HG03575 (cell line): ENCODE measurements at regions not wholly inside any gene's neighbourhood (a gene's known extent, or its start where the extent isn't known, plus 50 kb on each side); places are given as distances from the start of the nearest gene placed in this dataset.

Experiments used
- ATAC-seq: cut with Tn5 transposase; IDR thresholded peaks from one replicate; pipeline ENCODE4 v1.9.1; 2021; ENCODE audit not compliant: unreplicated experiment, insufficient number of reproducible peaks, low FRiP score; ENCODE audit errors: extremely low read depth

DNA sequence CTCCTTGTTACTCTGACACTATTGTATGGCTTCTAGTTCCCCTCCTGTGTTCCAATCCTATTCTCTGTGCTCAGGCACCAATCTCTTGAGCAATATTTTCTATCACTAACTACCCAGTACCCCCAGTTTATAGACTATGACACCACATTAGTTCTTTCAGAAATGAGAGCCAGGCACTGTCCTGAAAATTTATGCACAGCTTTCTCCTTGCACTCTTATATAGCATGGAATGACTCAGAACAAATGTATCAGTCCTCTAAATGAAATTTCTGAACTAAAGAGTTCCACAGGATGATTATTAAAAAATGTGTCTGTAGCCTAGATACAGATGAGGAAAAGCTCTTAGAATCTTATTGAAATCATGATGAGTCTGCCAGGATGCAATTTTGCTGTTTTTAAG is 489.9 kb downstream of the XPNPEP1 start:
- ATAC-seq: no peak

DNA sequence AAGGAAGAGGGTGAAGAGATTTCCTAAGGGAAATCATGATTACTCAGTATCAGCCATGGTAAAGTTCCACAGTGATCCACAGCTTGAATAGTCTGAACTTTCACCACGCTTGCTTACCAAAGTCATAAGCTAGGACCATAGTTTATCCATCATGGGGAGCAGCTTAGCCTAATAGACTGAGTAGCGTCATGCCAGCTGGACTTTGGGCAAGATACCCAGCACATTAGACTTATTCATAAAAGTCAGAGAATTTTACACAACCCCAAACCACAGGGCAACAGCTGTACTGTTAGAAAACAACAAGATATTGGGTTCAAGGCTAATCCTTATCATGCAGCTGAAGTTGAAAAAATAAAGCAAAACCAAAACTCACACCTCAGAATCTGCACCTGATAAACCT is 491.0 kb downstream of the XPNPEP1 start:
- no peak for ATAC-seq

DNA sequence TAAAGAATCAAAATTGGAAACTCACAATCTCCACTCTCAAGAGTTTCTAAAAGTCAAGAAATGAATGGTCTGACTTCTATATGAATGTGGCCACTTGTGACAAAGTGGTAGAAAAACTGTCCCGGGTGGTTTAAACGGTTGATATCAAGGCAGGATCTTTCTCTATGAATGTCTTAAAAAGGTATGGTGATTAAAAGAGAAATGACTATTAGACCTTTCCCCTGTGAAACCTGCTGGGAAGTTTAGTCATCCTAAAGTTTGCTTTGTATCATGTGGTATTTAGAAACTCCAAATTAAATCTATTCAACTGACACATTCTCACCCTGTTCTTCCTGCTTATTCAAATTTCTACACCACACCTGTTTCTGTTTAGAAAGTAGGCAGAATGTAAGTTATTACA is 492.5 kb downstream of the XPNPEP1 start:
- ATAC-seq: no peak

DNA sequence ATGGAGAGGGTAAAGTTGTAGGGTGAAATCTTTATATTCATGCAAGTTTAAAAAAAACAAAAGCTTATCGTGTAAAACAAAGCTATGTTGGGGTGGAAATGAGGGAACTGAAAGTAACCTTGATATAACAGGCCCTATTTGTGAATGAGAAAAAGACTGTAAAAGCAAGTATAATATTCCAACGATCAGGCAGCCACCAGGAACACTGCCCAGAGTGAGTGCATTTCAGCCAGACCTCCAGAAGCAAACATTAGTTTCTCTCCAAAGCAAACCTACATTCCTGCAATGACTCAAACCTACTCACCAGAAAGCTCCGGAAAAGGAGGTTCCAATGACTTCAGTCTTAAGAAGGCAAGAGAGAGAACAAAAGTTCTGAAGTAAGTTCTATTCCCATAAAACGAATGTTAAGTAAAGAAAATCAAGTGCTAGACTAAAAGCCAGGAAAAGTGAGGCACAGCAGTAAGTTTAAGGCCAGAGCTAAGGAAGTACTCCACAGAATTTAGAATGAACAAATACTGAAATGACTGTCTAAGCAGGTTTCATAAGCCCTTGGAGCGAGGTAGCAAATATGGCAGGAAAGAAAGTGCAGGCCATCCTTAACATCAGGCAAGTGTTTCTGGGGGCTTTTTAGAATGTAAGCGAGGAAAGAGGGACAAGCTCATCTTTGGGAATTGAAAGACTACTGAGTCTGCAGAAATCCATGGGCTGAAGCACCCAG is 493.1 kb downstream of the XPNPEP1 start:
- no peak for ATAC-seq

DNA sequence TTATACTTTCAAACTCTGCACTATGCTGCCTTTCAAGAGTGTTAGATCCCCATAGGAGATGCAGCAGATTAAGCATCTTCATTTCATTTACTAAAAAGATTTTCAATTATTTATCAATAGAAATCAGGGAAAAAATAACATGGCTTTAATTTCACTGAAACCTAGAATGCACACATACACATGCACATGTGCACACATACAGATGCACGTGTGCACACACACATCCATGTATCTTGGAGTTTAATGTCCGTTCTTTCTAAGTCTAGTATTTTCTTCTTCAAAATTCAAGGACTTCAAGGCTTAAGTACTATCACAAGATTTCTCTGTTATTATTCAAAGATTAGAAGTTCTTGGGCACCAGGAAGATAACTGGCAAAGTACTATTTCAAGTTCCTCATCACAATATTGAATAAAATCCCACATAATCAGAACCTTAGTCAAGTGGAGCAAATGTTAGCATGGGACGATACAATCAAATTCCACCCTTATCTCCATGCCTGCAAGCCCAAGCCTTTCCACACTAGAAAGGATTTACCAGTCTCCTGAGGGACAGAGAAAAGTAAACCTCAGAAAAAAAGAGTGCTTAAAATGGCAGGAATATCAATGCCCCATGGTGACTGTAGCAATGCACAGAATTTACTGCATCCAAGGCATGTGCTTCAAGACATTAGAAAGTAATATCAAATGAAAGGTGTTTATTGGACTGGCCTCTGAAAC is 494.4 kb downstream of the XPNPEP1 start:
- no peak for ATAC-seq

DNA sequence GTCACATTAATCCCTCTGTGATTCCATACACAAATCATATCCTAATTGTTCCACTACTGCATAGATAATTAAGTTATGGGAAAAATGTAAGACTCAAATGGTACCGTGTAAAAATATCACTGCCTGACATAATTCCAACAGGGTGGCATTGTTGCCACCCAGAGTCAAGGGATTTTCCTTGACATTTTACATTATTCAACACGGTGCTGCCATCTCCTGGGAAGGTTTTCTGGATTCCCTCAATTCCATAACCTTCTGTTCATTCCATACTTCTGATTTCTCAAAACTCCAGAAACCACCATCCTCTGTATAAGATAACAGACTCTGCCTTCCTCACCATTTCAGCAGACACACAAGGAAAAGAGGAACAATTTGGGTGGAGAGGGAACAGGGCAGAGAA is 495.9 kb downstream of the XPNPEP1 start:
- ATAC-seq: no peak

DNA sequence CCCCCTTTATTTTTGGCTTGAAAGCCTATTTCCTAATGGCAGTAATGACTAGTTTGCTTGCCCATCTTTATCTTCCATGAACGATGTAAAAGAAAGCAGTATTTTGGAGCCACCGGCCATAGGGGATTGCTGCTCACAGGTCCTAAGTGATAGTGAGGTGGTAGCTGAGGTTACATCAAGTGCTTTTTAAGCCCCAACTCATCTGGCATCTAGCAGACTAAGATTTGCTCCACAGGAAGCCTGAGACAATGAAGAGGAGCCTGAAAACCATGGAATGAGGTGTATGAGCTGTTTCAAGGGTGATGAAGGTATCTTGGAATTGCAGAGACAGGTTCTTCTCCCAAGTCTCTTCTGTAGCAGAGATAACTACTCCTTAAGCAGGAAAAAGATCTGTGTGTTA is 496.3 kb downstream of the XPNPEP1 start:
- no peak for ATAC-seq

DNA sequence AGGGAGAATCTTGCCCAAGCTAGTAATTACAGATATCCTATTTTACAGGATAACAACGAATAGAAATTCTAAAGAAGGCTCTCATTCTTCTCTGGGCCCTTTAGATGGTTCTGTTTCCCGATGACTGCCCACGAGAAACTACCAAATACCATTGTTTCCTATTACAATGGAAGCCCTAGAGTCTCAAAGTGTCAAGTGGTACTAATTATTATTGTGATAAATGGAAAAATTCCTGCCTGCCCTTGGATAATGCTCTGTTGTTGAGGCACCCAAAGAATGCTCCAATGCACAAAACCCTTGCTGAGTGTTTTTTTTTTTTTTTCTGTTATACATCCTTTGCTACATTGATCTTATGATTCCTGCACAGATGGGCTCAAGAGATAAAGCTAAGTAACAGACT is 504.5 kb downstream of the XPNPEP1 start:
- no peak for ATAC-seq

DNA sequence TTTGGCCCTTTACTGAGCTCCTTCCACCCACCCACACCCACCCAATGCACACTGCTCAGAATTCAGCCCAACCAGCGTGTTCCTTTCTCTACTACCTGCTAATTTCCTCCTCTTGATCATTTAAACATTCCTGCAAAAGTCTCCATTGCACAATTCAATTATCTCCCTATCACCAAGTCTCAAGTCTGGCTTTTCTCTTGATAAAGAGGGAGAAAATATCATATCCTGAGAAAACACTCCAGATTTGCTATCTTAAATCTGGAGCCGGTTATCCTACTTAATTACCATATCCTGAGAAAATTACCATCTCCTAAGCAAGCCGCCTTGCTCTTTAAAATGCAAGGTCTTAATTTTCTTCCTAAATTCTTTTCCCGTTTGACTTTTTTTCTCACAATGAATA is 505.5 kb downstream of the XPNPEP1 start:
- no peak for ATAC-seq

DNA sequence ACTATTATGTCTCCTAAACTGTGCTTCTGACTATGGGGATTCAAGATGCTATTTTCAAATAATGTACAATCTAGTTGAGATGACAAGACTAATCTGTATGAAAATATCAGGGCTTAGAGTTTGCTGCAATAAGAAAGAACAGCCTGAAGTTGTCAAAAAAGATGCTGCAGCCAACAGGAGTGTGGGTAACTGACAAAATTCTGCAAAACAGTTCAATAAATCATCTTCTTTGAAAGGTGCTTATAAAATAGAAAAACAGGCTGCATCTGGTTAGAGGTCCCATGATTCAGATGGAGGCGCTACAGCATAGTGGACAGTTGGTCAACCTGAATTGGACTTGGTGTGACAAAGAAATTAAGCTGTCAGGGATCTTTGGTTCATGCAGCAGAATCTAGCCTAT is 511.0 kb downstream of the XPNPEP1 start:
- no peak for ATAC-seq

DNA sequence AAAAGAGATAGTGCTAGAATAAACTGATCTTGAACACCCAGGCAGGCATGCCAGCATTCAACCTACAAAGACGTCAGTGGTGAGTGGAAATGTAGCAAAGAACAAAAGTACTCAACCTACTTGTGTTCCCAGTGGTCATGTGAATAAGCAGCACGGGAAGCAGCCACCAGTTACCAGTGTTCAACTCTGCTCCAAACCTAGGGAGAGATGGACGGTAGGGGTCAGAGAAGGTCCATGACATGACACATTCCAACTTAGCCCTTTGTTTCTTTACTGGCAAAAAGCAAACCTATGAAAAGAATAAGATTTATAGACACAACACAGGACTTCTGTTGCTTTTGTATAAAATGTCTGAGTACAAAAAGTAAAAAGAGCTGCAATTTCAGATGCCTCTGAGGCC is 511.4 kb downstream of the XPNPEP1 start:
- no peak for ATAC-seq

DNA sequence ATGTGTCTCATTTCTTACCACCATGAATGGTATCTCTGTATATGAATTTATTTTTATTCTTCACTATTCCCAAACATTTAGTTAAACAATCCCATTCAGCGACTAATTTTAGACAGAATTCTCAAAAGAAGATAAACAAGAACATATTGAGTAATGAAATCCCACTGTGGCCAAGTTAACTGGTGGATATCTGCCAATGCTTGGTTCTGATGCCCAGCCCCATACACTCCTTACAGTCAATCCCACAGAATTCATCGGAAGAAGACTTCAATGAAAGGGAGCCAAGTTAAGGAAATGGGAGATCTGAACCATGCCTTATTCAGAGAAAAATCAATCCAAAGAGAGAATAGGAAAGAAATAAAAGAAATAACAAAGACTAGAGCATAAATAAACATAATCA is 518.0 kb downstream of the XPNPEP1 start:
- ATAC-seq: no peak

DNA sequence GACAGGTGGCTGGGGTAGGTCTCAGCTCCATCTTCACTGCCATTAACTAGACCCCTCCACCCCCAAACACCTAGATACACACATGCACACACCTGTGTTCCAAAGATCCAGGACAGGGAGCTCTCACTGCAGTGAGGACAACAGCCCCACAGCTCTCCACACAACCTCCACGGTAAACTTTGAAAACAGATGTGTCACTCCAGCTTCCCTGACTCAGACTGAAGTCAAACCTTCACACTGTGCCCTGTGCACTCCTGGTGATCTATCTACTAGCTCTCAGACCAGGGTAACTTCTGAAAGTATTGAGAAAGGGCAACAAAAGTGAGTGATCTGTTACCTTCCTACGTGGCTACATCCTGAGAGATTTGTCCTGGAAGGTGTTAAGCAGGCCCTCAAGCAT is 519.8 kb downstream of the XPNPEP1 start:
- no peak for ATAC-seq

DNA sequence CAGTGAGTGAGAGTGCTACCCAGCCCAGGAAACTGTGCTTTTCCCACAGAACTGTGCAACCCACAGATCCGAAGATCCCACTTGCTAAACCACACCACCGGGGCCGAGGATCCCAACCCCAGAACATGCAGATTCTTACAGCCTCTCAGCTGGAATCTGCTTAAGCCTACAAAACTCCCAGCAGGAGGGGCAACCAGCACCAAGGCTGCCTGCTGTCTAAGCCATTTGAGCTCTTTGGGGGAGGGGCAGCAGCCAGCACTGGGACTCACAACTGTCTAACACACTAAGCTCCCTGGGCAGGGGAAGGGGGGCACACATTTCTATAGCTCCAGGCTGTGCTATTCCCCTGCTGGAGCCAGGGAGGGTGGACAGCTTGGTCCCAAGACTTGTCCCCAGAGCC is 529.9 kb downstream of the XPNPEP1 start:
- no peak for ATAC-seq

DNA sequence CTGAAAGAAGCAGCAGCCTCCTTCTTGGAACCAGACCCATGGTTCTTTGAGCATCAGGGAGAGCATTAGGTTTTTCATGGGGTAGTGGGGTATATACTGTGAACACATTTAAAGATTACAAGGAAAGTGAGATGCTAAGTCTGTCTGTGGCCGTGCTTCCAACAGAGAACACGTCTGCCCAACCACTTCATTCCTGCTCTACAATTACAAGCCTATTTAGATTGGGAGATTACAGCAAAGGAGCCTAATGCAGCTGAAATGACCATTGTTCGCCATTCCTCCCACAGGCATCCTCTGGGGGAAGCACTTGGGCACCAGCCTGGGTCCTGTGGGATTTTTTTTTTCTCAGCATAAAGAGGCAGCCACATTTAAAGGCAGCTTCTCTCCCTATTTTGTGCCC is 536.4 kb downstream of the XPNPEP1 start:
- no peak for ATAC-seq

DNA sequence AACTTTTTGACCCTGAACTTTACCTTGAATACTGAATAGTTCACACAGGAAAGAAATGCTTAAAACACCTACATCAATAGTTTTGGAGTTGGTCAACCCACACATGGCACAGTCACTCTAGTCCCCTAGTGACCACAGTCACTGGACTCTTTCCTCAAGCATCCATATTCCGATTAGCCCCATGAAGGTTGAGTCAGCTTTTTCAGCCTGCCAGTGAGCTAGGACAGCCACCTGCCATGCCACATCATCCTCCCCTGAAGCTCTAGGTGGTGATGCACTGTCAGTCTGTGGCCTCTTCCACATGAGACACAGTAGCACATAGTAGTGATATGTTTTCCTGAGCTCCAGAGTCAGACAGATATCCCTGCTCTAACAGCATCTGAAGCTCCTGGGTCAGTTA is 537.2 kb downstream of the XPNPEP1 start:
- ATAC-seq: no peak

DNA sequence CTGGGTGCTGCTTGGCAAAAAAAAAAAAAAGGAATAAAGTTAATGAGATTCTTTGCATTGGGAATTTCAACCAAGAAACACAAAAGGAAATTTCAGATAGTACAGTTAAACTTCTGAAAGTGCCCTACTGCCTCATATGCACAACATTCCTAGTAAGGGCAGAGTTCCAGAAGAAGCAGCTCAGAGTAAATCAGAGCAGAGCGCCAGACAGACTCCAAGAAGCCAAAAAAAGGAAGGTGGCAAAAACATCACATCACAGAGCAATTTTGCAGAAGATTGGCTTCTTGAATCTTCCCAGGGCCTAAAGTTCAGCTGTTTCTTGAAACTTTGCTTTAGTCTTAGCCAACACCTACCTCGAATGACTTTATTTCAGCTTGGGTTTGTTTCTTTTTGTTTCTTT is 544.1 kb downstream of the XPNPEP1 start:
- ATAC-seq: no peak

DNA sequence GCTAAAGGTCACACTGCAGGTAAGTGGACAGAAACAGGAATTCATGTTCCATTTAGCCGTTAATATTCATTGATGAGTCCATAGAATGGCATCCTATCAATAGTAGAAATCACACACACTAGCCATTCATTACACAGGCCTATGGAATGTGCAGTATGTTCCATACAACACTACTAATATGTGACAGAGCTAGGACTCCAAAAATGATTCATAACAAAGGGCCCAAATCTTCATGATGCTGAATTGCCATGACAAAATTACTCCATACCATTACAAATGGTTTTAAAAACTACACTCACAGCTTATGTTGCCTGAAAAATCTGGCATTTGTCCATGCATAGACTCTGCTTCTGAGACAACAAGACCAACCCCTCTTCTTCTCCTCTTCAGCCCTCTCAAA is 549.1 kb downstream of the XPNPEP1 start:
- ATAC-seq: no peak

DNA sequence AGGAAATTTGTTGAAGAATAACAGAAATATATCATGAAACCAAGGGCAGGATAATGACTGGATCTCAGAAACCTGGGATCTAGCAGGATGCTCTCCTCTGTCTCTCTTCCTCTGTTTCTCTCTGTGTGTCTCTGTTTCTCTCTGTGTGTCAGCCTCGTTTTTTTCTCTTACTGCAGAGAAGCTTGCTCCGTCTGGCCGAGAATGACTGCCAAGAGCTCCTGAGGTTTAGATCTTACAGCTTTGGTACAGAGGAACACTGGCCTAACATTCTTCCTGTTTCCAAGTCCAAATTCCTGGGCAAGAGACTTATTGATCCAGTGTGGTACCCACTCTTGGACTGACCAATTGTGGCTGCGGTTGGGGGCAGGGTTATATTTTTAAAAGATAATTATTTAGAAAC is 564.0 kb downstream of the XPNPEP1 start:
- ATAC-seq: no peak

DNA sequence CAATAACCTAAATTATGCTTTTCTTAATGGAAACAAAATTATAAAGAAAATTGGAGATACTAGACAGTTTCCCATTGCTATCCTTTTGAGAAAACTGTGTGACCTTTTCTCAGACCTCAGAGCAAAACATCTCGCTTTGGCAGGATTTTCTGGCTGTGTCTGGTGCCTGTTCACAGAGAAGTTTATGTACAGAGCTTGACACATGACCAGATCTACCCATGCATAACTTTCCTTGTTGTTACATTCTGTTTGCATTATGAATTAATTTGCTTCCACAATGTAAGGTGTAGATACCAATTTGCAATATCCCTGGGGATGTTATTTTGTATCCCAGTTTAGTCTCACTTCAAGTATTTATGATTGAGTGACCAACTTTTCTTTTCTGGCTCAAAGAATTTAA is 565.0 kb downstream of the XPNPEP1 start:
- ATAC-seq: no peak

DNA sequence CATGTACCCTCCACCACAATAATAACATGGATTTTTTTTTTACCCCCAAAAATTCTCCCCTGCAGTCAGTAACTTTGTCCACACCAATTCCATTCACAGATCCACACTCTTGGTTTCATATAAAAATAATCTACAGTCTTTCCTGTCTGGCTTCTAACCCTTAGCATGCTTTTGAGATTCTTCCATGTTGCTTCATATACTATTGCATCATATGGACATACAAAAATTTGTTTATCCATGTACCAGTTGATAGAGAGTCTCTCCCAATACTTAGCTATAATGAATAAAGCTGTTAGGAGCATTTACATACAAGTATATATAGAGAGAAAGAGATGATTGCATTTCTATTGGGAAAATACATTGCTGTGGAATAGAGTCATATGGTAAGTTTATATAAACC is 575.0 kb downstream of the XPNPEP1 start:
- ATAC-seq: no peak
